Superior temporal gyrus (tissue), 1 donor: ENCODE measurements at regions not wholly inside any gene's neighbourhood (a gene's known extent, or its start where the extent isn't known, plus 50 kb on each side); places are given as distances from the start of the nearest gene placed in this dataset.
A peak's percentile ranks its signal among the peaks of the same experiment; 100 is the strongest.

Source experiments
- DNase-seq: peaks from one replicate; pipeline ENCODE4 v3.0.0-alpha.2; 2016; ENCODE audit errors: extremely low spot score

- no peak for DNase-seq
These were observed 87.1 kb upstream of the FNDC3A start for GRCh38 chr13:48888613-48889012.

GRCh38 chr13:48890391-48890790, 85.3 kb upstream of the FNDC3A start:
- DNase-seq, result no peak

- DNase-seq, result no peak
These were observed 84.1 kb upstream of the FNDC3A start for GRCh38 chr13:48891586-48891985.

- DNase-seq, result peak; percentile 84
These were observed 83.5 kb upstream of the FNDC3A start for GRCh38 chr13:48892053-48892687.

GRCh38 chr13:48892688-48893075, 83.0 kb upstream of the FNDC3A start:
- DNase-seq, result no peak

- no peak for DNase-seq
These were observed 79.4 kb upstream of the FNDC3A start for GRCh38 chr13:48896312-48896711.

- DNase-seq, result no peak
These were observed 73.9 kb upstream of the FNDC3A start for GRCh38 chr13:48901781-48902180.

- no peak for DNase-seq
These were observed 73.3 kb upstream of the FNDC3A start for GRCh38 chr13:48902368-48902767.

GRCh38 chr13:48904668-48905290, 70.9 kb upstream of the FNDC3A start:
- DNase-seq, result no peak

GRCh38 chr13:48906200-48906599, 69.5 kb upstream of the FNDC3A start:
- no peak for DNase-seq

- peak; percentile 45 for DNase-seq
These were observed 67.2 kb upstream of the FNDC3A start for GRCh38 chr13:48908381-48909055.

- DNase-seq, result no peak
These were observed 66.7 kb upstream of the FNDC3A start for GRCh38 chr13:48909056-48909389.

- DNase-seq, result no peak
These were observed 65.0 kb upstream of the FNDC3A start for GRCh38 chr13:48910686-48911085.

GRCh38 chr13:48919751-48920150, 56.0 kb upstream of the FNDC3A start:
- DNase-seq, result no peak

GRCh38 chr13:48920730-48921129, 55.0 kb upstream of the FNDC3A start:
- DNase-seq, result no peak

- DNase-seq, result no peak
These were observed 52.3 kb upstream of the FNDC3A start for GRCh38 chr13:48923376-48923775.

- no peak for DNase-seq
These were observed 50.7 kb upstream of the FNDC3A start for GRCh38 chr13:48925001-48925400.
